Calu3 (cell line): ENCODE measurements at regions not wholly inside any gene's neighbourhood (a gene's known extent, or its start where the extent isn't known, plus 50 kb on each side); places are given as distances from the start of the nearest gene placed in this dataset.

Experiments used
- BruUV-seq: library from RNA; stranded (reverse); fragments of 400-500 nt; replicated peaks from 2 replicates; lab custom pipeline; 2021; lab: Mats Ljungman, UMichigan
- CTCF ChIA-PET: fragments of 300-600 bp; sonication (Branson Sonifier 250); formaldehyde crosslinking; loops from one replicate; lab custom pipeline; 2022; ENCODE audit warnings: antibody characterized with exemption; lab: Charles Lee
- DNase-seq: peaks from one replicate; pipeline ENCODE4 v3.0.0; 2022
- H3K27ac Mint-ChIP-seq: one replicate; pipeline ENCODE4 v1.8.0; 2022; ENCODE audit warnings: mixed read lengths; ENCODE audit not compliant: unreplicated experiment
- H3K27me3 Mint-ChIP-seq: one replicate; pipeline ENCODE4 v1.8.0; 2022; ENCODE audit warnings: mixed read lengths; ENCODE audit not compliant: unreplicated experiment
- H3K36me3 Mint-ChIP-seq: one replicate; pipeline ENCODE4 v1.8.0; 2022; ENCODE audit warnings: mild to moderate bottlenecking, moderate library complexity, mixed read lengths; ENCODE audit not compliant: insufficient read depth, unreplicated experiment
- H3K4me1 Mint-ChIP-seq: one replicate; pipeline ENCODE4 v1.8.0; 2022; ENCODE audit warnings: mild to moderate bottlenecking, low read depth, mixed read lengths; ENCODE audit not compliant: unreplicated experiment
- H3K4me3 Mint-ChIP-seq: one replicate; pipeline ENCODE4 v1.8.0; 2022; ENCODE audit warnings: mild to moderate bottlenecking, low read depth, moderate library complexity, mixed read lengths; ENCODE audit not compliant: unreplicated experiment
- H3K9me3 Mint-ChIP-seq: one replicate; pipeline ENCODE4 v1.8.0; 2022; ENCODE audit warnings: low read depth, mixed read lengths; ENCODE audit not compliant: unreplicated experiment
- intact Hi-C: fragments of 100-400 bp; cut with micrococcal nuclease; formaldehyde crosslinking; loops from one replicate; pipeline ENCODE4 v1.10.0; 2022; ENCODE audit not compliant: unreplicated experiment
- TF ChIP-seq, protein P1 (sequence below): fragments of 200-600 bp; IDR thresholded peaks from one replicate; pipeline ENCODE4 v1.8.0; 2022; ENCODE audit warnings: antibody characterized with exemption; ENCODE audit not compliant: unreplicated experiment

DNA sequence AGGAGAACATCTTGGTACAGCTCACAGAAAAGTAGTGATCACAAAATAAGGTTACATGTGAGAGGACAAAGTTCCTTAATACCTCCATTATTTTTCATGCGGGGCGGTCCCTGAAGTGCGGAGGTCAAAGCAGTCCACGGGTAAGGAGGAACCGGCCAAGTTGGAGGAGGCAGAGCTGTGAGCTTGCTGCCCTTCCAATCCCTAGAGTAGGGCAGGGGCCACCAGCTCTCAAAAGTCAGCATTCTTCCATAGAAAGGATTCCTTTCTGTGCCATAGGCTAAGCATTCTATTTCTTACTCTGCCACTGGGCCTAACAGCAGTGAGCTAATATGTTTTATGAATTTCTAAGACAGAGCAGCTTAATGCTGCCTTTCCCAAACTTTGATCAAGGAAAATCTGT lies 50.9 kb upstream of the USP1 start:
- intact Hi-C loops, result no loop called here
- no peak for DNase-seq
- no TSS peak for BruUV-seq

DNA sequence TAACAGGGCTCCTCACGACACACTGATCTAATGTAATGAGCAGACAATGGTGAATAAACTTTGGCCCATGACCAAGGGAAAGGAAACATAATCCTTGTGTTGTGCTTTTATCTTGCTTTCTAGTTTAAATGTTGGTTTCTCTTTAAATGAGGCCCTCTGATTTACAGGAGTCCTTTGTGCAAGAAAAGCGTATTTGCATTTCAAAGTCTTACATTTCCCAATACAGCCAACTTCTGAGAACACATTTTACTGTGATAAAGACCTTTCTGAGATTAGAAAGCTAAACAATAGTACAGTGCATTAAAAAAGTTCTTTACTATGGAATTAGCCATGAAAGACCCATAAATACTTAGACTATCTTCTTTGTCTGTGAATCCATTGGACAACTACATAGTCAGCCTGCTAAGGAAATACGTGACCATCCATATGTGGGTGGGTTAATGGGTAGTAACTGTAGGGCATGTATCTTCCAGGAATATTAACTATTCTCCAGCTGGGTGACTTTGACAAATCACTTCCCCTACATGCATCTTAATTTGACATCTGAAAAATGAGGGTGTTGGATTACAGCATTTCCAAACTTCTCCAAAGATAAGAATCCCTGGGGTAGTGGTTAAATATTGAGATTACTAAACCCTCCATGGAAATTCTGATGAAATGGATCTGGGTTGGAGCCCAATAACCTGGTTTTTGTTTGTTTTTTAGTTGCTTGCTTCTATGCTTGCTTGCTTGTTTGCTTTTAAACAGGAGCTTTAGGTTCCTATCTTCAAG lies 50.3 kb upstream of the USP1 start:
- Mint-ChIP-seq H3K27ac (no peak overlapping the region), H3K36me3 (no peaks in the 10 kb centered on the region), H3K9me3 (no peaks in the 10 kb centered on the region), H3K4me1 (no peaks in the 10 kb centered on the region), H3K4me3 (no peak overlapping the region), H3K27me3 (peaks cover 4% of the 10 kb centered on the region)
- CTCF ChIA-PET, result interaction anchor here (0.6 kb wide), 1 partner anchor 36 kb away, joined by 3 read pairs; no protein-coding TSS in a partner anchor
- DNase-seq, result no peak
- intact Hi-C loops, result no loop called here
- TF ChIP-seq, protein P1, sequence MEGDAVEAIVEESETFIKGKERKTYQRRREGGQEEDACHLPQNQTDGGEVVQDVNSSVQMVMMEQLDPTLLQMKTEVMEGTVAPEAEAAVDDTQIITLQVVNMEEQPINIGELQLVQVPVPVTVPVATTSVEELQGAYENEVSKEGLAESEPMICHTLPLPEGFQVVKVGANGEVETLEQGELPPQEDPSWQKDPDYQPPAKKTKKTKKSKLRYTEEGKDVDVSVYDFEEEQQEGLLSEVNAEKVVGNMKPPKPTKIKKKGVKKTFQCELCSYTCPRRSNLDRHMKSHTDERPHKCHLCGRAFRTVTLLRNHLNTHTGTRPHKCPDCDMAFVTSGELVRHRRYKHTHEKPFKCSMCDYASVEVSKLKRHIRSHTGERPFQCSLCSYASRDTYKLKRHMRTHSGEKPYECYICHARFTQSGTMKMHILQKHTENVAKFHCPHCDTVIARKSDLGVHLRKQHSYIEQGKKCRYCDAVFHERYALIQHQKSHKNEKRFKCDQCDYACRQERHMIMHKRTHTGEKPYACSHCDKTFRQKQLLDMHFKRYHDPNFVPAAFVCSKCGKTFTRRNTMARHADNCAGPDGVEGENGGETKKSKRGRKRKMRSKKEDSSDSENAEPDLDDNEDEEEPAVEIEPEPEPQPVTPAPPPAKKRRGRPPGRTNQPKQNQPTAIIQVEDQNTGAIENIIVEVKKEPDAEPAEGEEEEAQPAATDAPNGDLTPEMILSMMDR, result no peak
- BruUV-seq, result no TSS peak

More for the DNA sequence above, 50.9 kb upstream of the USP1 start:
- Mint-ChIP-seq H3K4me1 (no peaks in the 10 kb centered on the region), H3K36me3 (no peaks in the 10 kb centered on the region), H3K27ac (no peak overlapping the region), H3K9me3 (no peaks in the 10 kb centered on the region), H3K4me3 (no peak overlapping the region), H3K27me3 (no peaks in the 10 kb centered on the region)
- CTCF ChIA-PET, result interaction anchor here (0.6 kb wide), 1 partner anchor 37 kb away, joined by 3 read pairs; no protein-coding TSS in a partner anchor
- TF ChIP-seq, protein P1, result no peak
